HTR-8/SVneo (cell line): ENCODE measurements at regions not wholly inside any gene's neighbourhood (a gene's known extent, or its start where the extent isn't known, plus 50 kb on each side); places are given as distances from the start of the nearest gene placed in this dataset.

Source experiments
- DNase-seq: peaks from one replicate; pipeline ENCODE4 v3.0.0; 2011; ENCODE audit warnings: low spot score, mixed read lengths; ENCODE audit not compliant: insufficient read length
- FAIRE-seq: peaks from 2 replicates; lab custom pipeline; 2011; peaks lifted over from hg19 to GRCh38; lab: Jason Lieb, UNC

DNA sequence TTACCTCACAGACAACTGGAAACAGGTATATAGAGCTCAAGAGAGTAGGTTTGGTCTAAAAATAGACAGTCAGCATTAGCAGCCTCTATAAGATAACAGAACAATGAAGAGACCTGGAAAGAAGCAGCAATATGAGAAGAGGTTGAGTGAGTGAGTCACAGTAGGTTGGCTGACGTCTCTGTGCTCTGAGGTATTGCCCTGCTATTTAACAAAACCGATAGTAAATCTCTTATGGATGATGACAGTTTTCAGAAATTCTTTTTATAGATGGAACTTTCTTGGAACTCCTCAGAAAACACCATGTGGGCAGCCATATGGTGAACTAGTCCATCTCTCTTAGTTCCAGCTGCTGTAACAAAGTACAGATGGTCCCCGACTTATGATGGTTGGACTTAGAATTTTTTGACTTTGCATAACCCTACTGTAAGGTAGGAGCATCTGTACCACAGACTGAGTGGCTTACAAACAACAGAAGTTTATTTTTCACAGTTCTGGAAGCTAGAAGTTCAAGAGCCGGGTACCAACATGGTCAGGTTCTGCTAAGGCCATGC is 123.5 kb downstream of the MBD2 start:
- FAIRE-seq (no peak), DNase-seq (no peak)

DNA sequence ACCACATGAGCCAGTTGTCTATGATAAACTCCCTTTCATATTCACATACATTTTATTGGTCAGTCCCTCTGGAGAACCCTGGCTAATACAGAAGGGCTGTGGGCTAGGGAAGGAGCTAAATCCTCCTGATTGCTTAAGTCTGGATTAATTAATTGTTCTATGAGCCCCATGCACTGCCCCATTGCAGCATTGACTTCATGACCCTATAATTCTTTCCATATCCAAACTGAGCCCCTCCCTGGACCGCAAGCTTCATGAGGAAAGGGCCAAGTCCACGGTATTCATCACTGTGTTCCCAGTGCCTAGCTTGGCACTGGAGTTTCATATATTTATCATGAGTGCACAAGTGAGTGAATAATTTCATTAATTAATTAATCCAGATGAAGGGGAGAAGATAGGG is 124.0 kb downstream of the MBD2 start:
- no peak for DNase-seq
- FAIRE-seq = no peak

DNA sequence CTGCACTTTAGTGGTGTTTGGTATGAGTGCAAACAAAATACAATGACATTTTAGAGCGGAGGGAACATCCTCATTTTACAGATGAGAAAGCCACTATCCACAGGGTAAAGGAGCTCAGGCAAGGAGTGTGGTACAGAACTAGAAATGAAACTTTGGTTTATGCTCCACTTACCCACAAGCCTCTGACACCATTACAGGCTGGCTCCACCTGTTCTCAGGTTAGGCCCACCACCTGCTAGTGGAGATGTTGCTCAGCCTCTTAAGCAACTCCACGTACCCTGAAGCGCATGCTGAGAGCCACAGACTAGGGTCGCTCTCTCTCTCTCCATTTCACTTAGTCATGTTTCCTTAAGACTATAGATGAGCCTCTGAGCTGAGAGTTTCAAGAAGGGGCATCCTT is 130.0 kb downstream of the MBD2 start:
- no peak for DNase-seq
- no peak for FAIRE-seq

DNA sequence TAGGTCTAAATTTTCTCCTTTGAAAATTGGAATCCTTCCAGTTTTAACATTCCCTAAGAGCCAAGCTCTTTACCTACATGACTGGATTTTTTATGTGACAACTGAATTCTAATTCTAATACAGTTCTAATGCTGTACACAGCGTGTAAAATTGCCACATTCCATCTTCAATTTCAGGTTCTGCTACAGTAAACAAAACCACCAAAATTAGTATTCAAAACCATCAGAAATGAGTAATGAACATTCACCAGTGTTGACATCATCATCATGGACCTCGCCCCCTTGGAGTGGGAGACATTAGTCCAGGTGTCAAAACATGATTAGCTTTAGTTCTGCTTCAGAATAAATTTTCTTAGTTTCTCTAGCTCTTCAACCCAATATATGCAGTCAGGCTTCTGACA is 133.6 kb downstream of the MBD2 start:
- DNase-seq = no peak
- no peak for FAIRE-seq

DNA sequence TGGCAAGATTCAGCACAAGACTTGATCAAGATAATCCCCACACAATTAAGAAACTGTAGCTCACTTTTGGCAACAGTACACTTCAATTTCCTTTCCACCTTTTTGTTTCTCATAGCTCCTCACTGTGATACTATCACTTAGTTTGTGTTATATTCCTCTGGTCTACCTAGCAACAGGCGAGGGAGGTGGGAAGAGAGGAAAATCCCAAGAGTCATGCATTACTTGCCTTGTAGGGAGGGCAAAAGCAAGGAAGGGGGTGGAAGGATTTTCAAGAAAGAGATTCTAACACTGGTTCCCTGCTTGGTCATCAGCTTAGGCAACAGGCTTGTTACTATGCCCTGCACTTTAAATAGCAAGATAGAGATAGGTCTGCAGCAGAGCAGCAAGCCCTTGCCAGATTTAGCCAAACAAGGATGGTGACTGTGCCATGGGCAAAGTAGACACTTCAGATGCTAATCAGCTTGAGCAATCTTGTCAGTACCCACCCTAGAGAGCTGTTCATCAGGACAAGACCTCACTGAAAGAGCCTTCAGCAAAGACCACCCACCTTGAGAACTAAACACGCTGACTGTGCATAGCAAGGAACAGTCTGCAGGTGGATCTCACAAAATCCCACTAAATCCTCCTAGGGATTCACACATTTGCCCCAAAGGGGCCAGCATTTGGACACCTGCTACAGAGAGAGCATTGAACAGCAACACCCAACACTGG is 134.6 kb downstream of the MBD2 start:
- no peak for DNase-seq
- no peak for FAIRE-seq

DNA sequence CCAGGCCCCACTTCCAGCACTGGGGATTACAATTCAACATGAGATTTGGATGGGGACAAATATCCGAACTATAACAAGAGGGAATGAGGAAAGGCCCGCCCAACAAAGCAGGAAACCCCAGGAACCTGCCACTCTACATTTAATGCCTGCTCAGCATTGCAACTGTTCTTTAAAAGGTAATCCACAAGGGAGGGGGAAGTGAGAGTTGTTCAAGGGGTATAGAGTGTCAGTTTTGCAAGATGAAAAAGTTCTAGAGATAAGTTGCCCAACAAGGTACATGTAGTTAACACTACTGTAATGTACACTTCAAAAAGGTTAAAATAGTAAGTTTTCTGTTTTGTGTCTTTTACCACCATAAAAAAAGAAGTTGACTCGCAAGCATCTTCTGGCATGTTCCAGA is 137.6 kb downstream of the MBD2 start:
- FAIRE-seq (no peak), DNase-seq (no peak)

DNA sequence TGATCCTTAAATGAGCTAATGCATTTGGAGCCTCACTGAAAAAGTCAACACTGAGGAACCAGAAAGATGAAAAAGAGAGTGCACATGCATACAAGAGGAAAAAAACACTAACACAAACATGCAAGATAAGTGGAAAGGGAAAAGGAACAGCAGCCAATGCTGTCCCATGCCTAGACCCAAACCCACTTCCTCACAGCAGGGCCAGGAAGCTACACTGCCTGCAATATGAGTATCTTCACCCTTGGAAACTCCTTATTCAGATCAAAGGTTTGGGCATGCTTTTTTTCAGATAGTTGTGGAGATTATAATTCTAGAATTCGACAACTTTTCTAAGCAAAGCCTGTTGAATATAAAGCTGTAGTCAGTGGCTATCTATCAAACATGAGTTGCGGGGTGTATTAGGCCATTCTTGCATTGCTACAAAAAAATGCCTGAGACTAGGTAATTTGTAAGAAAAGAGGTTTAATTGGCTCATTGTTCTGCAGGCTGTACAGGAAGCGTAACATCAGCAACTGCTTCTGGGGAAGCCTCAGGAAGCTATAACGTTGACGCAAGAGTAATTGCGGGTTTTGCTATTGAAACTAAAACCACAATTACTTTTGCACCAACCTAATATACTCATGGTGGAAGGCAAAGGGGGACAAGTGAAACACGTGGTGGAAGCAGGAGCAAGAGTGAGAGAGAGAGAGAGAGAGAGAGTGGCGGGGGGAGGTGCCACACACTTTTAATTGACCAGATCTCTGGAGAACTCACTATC is 138.2 kb downstream of the MBD2 start:
- DNase-seq (no peak), FAIRE-seq (no peak)

DNA sequence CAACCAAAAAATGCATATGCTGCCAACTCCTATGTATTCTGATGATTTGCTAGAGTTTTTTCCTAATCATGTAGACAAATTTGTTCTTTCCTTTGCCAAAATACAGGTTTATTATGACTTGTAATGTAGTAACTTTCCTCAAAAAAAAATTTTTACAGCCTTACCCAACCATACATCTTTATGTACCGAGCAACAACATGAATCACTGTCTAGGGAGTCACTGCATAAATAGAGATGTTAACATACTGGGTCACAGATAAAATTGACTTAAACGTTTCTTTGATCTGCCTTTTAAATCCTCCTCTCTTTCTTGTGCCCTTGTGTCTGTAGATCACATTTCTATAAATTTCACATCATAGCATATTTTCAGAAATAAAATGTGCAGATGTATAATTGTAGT is 143.6 kb downstream of the MBD2 start:
- no peak for DNase-seq
- no peak for FAIRE-seq

DNA sequence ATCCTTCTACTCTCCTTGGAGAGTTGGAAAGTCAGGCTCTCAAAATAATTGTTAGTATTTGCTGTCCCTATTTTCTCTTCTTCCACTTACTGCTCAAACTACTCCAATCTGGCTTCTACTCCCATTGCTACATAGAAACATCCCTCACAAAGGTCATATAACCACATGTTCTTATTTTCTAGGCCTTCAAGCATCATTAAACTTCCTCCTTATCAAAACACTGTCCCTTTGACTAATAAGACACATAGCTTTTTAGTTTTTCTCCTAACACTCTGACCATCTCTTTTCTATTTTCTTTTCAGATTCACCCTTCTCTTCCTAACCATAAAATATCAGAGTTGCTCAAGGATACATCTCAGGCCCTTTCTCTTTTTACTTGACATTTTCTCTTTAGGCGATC is 148.3 kb downstream of the MBD2 start:
- DNase-seq = no peak

DNA sequence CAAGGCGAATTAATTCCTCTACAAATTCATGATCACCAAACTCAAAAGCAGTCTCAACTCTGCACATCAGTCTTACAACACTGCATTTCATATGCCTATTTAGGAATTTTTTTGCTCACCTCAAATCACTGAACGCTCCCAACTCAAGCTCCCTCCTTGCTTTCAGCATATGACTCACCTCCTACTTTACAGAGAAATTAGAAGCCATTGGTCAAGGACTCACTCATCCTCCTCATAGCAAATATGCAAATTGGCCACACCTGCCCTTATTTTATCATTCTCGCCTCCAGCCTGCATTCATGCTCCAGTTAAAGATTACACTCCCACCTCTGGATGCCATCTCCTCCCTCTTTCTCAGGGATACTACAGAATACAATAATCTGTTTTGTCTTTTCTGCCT is 148.8 kb downstream of the MBD2 start:
- FAIRE-seq (no peak), DNase-seq (no peak)

More for the DNA sequence above, 148.3 kb downstream of the MBD2 start:
- FAIRE-seq = no peak

DNA sequence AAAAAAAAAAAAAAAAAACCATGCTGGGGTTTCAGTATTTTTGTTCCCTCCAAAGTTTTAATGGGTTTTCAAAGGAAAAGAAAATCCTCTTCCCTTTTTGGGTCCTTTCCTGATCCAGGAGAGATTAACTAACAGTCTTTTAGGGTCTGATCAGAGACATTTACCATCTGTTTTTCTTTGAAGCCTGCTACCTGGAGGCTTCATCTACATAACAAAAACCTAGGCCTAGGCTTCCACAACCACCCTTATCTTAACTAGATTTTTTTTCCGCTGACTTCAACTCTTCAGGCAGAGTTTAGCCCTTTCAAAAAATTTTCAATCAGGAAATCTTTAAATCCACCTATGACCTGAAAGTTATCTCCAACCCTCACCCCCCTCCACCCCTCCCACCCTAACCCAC is 154.7 kb downstream of the MBD2 start:
- FAIRE-seq (no peak), DNase-seq (no peak)

DNA sequence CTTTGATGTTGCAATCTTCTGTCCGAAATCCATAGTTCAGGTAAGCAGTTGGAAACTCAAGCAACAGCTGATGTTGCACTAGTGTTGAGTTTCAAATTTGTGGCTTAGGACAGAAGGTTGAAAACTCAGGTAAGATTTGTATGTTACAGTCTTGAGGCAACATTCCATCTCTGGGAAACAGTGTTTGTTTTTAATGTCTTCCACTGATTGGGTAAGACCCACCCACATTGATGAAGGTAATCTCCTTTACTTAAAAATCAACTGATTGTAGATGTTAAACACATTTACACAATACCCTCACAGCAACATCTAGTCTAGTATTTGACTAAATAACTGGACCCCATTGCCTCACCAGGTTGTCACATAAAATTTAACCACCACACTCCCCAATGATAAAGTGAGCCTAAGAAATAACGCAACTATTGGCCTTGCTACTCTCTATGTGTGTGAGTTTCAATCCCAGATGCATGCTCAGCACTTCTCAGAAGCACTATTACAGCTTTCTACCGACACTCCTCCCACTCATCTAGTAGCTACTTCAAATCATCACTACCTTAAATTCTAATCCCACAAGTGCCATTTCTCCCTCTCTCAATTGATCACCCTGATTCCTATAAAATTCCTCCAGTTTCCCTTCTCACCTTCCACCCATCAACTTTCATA is 164.0 kb downstream of the MBD2 start:
- FAIRE-seq = no peak
- no peak for DNase-seq

DNA sequence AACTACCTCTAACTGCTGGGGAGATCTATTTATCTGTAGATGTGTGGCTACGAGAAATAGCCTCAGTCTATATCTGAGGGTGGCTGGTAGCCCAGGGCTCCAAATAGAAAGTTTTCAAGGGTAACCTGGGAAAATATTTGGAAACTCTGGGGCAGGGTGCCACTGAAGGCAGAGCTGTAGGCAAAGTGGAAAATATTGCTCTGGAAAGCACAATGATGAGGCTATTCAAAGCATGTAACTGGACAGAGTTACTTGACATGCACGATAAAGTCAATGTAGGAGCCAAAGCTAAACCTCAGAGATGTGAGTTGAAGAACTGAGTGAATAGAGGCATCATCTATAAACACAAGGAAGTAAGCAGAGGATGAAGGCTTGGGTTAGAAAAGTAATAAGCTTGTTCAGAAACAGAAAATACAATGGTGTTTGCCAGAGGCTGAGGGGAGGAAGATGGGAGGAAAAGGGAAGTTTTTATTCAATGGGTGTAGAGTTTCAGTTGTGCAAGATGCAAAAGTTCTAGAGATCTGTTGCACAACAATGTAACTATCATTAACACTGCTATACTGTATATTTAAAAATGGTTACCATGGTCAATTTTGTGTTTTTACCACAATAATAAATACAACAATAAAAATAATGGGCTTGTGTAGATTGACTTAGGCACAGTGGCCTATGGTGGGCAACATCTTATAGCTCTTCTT is 171.6 kb downstream of the MBD2 start:
- FAIRE-seq (no peak), DNase-seq (no peak)

DNA sequence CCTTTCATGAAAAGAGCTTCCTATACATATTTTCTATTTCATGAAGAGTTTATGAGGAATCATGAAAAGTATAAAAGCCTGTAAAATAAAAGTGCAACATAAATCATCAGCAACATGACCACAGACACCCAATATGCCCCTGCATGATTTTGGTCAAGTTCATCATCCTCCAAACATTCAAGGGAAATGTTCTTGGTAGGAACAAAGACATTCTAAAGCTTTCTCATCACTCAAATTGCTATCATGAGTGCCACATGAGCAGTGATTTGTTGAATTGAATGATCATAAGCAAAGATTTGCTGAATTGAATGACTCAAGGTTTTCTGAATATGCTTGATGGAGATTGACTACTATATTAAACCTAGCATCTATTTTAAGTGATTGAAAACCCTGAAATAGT is 172.2 kb downstream of the MBD2 start:
- DNase-seq (no peak), FAIRE-seq (no peak)

DNA sequence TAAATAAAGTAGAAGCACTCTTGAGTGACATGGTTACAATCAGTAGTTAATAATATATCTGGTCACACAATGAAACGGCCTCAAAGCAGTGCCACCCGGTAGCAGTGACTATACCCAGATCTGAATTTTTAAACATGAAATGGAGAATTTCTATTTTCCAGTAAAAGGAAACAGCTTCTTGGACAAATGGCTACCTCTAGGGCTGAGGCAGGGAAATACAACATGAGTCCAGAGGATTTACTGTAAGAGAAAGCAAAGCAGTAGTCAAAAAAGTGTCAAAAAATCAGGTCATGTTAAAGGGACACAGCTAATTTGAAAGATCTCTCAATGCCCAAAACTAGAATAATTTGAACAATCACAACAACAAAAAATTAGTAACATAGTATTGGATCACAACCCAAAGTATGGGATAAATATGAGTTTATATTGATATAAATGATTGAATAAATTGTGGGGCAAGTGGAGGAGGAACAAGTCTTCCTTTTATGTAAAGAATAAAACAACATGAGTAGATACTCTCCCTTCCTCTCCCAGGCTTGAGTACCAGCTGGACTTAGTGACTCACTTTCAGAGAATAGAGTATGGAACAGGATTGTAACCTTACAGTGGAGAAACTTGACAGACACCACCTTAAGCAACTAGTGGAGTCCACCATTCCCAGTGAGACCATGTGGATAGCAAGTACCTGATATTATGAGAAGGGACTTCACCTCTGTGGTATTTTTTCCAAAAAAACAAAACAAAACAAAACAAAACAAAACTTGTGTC is 180.8 kb downstream of the MBD2 start:
- no peak for DNase-seq
- no peak for FAIRE-seq

DNA sequence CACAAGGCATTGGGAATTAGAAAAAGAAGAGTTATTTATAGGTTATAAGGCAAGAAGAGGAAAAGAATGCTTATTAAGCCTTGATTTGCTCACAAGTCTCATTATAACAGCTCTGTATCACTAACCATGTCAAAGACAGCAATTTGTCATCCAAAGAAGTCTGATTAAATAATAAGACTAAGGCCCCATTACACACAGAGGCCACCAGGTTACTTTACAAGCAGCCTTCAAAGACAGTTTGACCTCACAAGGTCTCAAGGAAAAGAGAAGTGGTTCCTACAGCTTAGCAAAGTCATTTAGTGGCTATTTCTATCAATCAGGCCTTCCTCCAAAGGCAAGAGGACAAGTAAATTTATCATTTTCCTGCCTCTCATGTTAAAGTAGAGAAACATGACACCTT is 188.5 kb downstream of the MBD2 start:
- FAIRE-seq = no peak

DNA sequence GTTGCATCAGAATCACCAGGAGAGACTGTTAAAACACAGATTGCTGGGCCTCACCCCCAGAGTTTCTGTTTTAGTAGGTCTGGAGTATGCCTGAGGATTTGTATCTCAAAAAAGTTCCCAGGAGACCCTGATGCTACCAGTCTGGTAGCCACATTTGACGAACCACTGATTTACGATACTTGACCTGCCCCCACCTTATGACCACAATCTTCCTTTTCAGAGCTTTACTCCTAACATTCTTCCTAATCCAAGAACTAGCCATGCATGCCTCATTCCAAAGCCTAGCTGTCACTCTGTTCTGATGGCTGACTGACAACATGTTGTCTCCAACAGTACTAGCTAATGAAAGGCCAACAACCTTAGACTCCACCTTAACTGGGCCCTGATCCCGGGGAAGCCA is 191.4 kb downstream of the MBD2 start:
- DNase-seq (no peak), FAIRE-seq (no peak)

More for the DNA sequence above, 188.5 kb downstream of the MBD2 start:
- no peak for DNase-seq

DNA sequence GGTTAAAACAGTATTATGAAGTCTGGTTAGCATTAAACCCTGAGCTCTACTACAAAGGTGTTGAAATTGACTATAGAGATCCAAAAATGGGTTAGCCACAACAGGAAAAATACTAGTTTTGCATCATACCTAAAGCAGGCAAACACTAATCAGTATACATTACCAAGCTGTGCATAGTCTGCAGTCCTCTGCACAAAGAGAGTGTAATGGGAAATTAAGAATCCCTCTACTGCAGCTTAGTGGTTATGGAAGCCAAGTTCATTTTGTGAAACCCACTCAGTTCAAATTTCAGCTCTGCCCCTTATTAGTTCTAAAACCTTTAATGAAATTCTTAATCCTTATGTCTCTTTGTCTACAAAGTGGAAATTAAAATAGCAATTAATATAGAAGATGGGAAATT is 192.1 kb downstream of the MBD2 start:
- DNase-seq = no peak

DNA sequence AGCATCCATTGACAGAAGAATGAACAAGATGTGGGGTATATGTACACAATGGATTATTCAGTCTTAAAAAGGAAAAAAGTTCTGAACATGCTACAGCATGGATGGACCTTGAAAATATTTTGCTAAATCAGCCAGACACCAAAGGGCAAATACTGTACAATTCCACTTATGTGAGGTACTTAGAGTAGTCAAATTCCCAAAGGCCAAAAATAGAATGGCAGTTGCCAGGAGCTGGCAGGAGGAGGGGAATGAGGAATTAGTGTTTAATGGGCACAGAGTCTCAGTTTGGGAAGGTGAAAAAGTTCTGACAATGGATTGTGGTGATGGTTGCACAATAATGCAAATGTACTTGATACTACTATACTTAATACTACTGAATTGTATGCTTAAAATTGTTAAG is 193.2 kb downstream of the MBD2 start:
- FAIRE-seq (no peak), DNase-seq (no peak)

More for the DNA sequence above, 192.1 kb downstream of the MBD2 start:
- FAIRE-seq = no peak

DNA sequence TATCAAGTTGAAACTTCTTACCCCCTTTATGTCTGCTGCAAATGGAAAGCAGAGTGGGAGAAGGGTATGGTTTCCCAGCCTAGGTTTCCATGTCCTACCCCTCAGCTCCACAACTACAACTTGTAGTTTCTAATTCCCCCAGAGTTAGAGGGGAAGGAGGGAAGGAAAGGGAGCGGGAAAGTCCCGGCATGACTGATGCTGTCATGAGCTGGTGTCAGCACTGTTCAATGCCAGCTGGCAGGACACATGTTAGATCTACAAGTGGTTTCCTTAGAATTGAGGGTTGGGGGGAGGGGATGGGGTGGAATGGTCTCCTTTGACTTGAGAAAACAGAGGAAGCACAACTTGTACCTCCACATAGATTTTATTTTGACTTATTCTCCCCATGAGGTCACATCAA is 194.0 kb downstream of the MBD2 start:
- DNase-seq (no peak), FAIRE-seq (no peak)
